Right hindlimb (tissue), 1 donor: ENCODE measurements at regions not wholly inside any gene's neighbourhood (a gene's known extent, or its start where the extent isn't known, plus 50 kb on each side); places are given as distances from the start of the nearest gene placed in this dataset.

Experiments
- DNase-seq: peaks from one replicate; pipeline ENCODE4 v3.0.0-alpha.2; 2018

DNA sequence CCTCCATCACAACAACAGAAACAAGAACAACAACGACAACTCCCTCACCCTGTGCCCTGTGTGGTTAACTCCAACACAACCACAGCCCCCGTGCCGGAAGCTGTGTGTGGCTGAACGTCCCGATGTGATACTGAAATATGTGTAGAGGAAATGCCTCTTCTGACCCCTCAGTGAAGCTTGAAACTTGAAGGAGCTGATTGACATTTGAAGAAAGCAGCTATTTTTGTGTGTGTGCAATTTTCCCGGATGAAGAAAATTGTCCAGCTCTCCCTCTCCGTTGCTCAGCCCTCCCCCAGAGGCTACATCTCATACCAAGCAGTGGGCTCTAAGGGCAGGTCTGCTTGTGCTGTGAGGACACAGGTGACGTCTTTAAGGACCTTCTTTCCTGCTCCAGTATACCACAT is 173.8 kb downstream of the ICOS start:
- peak; percentile 51 for DNase-seq

DNA sequence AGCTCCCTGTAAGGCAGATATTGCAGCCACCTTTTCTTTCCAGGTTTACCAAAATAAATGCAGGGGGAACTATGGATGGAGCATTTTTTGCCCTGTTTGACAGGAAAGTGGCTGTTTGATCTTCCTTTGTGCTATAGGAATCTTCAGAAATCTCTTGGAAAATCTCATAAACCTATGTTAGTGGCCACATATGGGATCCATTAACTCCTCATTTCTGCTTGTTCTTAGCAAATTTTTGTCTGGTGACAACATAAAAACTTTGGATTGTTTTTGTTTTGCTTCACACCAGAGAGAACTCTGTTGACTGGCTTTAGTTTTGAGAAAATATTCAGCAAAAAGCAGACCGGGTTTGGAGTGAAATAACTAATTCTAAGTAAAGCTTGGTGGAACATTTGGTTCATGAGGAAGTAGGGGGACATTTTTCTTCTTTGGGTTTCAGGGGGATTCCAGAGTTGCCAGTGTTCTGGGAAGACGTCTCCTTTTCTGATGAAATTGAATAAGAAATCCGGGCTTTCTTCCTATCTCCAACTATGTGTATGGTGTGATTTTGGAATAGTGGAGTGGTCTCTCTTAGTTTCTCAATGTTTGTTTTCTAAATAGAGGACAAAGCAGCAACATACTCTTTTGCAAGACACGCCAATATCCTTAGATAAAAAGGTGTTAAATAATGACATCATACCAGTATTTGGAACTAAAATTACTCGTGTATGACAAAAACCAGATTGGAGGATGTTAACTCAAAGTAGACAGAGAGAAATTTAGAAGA is 174.4 kb downstream of the ICOS start:
- DNase-seq = no peak

DNA sequence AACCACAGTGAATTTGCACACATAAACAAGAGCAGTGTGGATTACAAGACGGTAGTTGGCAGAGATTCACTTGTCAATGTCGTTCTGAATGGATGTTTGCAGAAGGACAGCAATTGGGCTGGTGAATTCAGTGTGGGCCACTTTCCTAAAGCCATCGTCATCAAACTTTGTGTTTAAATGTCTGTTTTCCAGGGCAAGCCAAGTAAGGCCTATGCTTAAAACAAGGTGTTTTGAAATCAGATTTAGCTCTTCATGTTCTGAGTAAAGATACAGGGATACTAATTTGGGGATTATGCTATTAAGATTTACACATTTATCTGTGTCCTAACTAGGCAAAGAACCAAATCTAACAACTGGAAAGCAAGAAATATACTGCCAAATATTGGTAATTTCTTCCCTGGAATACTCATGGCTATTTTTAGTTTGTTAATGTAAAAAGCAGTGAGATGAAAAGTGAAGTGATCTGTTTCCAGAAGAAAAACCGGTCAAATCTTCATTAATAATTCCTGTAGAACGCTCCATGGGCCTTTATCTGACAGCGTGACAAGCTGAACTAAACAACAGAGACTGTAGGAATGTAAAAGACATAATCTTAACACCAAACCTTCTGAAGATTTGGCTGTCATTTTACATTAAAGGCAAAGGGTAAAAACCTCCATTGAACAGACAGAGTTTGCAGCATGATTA is 175.7 kb downstream of the ICOS start:
- DNase-seq = peak; percentile 29

DNA sequence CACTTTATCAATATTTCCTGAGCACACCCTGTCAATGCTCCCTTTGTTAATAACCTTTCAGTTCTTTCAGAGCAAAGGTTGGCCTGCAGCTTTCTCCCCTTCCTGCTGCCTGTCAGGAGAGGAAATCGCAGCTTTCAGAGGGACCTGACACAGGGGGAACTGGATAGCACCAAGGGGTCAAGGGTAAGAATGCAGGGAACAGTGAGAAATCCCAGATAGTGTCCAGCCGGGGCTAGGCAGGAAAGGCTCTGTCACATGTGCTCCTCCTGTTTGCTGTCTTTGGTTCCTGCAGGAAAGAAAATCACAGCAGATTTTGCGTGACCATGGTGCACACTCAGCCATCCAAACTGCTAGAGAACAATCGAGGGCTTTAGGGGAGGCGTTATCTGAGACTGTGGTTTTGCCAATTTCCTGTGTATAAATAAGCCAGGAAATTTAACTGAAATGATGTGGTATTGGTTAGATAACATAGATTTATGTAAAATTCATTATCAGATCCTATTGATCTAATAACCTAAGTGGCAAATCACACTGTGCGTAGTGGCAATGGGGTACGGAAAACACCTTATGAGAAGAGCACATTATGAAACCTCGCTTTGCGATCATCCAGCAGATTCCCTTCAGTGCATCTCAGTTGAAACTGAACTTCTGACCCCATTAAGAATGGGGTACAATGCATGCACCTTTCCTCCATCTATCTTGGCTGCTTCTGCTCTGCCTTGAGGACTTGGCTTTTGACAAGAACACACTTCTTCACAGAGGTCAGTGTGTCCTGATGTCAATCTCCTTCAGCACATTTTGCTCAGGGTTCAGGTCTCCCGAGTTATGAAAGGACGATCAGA is 178.0 kb downstream of the ICOS start:
- DNase-seq = peak; percentile 28

DNA sequence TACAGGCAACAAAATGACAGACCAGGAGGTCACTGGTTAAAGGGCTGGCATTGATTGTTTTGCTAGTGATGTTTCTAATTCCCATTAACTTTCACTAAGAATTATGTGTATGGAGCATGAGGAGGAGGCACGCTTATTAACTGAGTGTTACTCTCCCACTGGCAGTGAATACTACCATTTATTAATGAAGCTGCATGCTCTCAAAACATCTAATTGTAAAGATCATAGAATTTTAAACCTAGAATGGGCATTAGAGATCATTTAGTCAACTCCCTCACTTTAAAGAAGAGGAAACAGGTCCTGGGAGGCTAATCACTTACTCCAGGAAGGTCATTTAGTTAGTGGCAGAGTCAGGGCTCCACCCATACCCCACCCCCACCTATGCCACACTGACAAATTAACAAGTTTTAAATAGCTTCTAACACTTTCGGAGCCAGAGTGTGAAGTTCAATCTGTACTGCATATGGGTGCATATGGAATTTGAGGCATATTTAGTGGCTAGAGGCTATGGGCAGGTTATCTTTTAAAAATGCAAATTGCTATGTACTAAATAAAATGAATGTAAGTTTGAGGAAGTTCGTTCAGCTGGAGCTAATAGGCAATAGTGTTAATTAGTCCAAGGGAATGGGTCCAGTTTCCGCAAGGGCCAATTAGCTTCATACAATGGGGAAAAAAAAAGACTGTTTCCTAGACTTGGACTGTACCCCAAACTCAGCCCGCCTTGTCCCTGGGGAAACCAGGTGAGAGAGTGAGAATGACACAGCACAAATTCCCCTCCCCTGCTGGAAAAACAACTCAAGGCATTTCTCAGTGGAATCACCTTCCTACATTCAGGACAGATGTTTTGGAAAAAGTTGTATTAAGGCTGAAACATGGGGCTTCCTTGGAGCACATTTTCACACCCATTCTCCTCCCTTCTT is 178.8 kb downstream of the ICOS start:
- no peak for DNase-seq

DNA sequence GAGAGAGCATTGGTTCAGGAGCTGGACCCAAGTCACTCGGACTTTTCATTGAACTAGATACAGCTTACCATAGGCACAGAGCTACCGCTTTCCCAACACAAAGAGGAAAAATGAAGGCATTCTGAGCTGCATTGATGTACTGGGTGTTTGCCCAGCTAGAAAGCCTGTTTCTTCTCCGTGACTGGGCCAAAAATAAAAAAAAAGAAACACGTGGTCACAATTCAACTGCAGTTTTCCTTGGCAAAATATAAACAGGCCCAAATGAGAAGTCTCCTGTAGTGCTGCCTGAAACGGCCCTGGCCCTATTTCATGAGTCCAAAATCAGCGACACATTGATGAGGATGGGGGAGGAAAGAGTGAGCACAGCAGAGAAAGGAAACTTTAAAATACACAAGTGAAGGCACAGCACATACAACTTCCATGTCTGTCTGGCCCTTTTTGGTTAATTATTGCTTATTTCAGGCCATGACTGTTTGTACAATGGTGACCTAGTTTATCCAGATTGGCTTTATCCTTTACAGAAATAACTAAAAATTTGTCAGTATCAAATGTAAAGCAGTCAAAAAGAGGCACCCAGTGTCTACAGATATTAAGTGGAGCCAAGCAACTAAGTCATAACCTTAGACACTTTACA is 179.7 kb downstream of the ICOS start:
- peak; percentile 28 for DNase-seq

DNA sequence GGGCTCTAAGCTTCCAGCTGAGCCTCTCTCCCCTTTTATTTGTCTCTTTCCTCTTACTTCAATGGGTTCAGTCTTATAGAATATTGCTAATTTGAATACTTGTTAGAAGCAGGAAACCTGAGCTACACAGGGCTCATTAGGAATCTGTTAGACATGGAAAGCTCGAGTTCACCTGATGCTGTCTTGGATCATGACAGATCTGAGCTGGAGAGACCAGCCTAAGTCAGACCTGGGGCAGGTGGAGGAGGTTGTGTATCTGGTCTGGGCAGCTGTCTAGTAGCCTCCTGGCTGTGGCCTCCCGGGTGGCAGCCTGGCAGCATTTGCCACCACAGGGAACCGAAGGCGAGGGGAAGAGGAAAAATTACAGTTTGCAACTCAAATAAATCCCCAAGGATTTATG is 185.9 kb downstream of the ICOS start:
- no peak for DNase-seq

DNA sequence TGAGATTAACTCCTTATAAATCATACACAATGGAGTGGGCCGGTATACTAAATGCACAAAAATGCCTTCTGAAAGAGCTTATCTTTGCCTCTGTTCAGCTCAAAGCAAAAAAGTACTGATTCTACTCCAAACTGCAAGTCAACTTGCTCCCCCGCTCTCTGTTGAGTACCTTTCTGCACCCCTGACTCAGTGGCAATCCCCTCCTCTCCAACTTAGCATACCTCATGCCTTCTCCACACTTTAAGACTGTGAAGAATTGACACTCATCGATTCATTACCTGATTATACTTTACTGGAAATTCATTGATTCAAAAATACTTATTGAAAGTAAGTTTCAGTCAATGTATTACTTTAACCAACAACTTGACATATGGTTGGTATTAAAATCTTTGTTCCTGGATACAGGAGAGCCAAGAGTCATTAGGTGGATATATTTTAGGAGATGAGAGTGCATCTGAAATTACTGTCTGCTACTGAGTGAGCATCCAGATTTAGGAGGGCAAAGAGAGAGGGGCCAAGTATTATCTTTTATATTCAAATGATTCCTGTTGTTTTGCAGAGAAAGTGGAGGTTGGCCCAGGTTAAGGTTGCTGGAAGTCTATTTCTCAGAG is 187.7 kb downstream of the ICOS start:
- DNase-seq = no peak

DNA sequence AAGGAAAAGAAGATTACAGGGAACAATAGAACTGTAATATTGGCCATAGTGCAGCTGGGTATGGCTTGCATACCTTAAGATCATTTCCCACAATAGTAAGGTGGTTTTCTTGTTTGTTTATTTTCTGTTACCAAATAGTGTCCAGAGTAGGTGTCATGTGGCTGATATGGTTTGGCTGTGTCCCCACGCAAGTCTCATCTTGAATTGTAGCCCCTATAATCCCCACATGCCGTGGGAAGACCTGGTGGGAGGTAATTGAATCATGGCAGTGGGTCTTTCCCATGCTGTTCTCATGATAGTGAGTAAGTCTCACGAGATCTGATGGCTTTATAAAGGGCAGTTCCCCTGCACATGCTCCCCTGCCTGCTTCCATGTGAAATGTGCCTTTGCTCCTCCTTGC is 190.1 kb downstream of the ICOS start:
- no peak for DNase-seq

DNA sequence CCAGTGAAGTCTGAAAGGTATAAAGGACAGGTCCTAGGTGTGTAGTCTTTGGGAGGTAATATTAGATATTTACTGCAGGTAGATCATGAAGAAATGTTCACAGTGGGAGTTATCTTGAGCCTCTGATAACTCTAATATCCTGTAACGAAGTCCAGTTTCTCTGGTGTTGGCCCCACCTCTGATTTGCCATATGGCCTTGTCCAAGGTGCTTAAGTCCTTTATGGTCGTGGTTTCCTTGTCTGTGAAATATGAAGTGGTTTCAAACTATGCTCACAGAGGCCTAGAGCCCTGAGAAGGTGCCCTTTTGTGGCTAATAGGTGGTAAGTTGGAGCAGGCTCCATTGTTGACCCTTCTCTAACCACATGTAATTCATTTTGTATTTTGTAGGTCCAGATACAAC is 190.7 kb downstream of the ICOS start:
- no peak for DNase-seq

DNA sequence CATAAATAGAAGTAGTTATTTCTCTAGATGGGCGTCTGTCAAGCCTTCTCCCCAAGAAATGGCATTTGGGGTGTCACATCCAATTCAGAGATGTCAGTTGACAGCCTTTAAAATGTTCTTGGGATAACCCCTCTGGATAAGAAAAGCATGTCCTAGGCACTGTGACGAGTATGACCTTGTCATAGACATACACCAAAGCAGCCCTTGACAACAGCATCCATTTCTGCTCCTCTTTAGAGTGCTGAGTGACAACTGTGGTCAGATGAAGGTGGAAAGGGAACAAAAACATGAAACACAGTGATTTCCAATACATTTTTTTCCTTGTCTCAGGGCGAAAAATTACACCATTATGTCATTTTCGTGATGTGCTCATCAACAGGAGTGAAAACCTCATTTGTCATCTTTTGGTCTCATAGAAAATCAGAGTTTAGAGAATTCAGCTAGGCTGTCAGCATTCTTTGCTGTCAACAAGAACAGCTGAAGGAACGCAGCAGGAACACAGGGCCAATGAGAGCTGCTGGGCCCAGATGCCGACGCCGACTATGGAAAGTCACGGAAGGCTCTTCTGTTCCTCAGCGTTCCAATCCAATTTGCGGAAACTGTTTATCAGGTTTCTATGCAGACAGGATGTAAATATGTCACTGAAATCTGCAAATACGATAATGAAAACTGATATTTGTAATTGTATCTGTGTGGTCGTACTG is 193.2 kb downstream of the ICOS start:
- DNase-seq = no peak

DNA sequence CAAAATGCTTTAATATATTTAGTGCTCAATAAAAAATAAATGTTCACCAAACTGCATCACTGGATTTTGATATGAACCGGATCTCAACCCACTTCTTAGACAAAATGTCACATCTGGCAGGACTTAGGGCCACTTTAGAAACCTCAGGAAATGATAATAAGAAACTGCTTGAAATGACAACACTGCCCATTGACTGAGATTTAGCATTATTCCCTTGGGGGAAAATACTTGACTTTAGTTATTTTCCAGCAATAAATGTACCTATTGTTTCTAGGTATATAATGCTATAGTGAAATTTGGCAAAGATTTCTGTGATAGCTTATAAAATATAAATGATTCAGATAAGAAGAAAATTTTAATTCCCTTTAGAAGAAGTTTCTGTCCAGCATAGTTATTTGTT is 195.1 kb downstream of the ICOS start:
- no peak for DNase-seq

DNA sequence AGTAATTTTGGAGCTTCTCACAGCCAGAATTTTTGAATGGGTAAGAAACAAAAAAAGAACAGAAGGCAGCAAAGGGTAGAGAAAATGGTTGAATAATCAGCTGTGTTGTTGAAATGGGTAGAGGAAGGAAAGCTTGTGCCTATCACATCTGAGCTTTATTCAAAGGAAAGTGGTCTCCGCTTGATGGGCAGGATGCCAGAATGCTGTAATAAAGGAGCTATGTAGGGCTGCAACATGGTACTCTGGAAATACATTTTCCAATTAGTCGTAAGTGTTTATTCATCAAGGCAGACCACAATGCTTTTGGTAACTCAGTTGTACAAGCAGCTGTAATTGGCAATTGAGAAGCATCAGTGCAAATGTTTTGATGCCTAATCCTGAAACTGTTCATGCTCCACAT is 196.9 kb downstream of the ICOS start:
- no peak for DNase-seq

DNA sequence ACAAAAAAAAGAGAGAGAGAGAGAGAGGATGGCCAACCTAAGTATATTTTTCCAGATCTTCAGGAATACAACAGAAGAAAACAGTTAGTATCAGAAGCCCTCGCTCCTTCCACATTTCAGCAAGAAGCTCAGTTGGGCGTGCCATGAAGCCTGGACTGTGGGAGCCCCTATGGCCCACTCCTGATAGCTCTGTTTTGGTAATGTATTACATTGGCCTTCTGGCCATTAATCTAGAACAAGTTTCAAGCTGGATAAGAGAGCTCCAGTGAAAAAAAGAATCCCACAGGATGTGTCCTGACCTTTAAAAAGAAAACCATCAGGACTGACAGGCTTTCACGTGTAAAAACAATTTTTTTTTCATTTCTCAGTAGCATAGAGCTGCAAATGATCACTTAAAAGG is 197.9 kb downstream of the ICOS start:
- DNase-seq = no peak

DNA sequence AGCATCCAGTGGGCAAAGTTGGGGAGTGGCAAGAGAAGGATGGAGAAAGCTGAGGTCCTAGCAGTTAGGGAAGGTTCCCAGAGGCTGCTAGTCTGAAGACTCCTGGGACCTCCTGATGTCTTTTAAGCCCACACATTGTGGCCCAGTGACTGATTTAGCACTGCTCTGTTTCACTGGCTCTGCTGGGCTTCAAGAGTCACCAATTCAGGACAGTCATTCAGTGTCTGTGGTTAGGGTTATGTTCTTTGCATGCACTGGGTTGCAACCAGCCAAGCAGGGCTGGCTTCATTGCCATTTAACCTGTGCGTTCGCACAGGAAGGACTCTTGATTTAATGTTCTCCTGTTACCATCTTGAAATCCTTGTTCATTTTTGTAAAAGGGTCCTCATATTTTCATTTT is 199.2 kb downstream of the ICOS start:
- DNase-seq = no peak

DNA sequence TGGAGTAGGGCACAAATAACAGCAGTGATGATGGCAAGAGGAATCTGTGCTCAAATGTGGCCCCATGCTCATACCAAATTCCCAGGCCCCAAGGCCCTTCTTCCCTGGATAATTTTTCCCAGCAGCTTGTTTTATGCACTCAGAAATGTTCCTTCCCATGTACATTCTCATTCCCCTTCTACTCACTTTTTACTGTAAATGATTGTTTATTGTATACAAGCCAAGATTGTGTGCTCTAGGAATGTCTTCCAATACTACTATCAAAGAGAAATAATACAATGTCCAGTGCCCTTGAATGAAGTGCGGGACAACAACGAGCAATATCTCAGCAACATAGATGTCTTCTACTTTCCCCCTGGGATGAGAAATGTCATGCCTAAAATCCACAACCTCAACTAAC is 201.6 kb downstream of the ICOS start:
- no peak for DNase-seq

DNA sequence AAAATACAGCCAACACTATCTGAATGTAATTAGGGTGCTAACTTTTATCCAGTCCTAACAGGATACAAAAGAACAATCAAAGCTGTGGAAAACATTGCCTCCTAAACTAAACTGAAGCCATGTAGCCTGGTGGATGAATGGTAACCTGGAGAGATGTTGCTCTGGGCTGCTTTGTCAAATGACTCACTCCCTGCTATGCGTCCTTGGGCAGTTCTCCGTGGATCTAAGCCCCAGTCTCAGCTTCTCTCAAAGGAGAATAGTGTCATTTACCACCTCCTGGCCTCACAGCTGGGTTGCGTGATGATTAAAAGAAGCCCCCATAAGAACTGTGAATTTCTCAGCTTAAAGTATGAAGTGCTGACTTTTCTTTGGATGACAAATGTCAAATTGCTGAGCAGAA is 203.7 kb downstream of the ICOS start:
- DNase-seq = no peak

DNA sequence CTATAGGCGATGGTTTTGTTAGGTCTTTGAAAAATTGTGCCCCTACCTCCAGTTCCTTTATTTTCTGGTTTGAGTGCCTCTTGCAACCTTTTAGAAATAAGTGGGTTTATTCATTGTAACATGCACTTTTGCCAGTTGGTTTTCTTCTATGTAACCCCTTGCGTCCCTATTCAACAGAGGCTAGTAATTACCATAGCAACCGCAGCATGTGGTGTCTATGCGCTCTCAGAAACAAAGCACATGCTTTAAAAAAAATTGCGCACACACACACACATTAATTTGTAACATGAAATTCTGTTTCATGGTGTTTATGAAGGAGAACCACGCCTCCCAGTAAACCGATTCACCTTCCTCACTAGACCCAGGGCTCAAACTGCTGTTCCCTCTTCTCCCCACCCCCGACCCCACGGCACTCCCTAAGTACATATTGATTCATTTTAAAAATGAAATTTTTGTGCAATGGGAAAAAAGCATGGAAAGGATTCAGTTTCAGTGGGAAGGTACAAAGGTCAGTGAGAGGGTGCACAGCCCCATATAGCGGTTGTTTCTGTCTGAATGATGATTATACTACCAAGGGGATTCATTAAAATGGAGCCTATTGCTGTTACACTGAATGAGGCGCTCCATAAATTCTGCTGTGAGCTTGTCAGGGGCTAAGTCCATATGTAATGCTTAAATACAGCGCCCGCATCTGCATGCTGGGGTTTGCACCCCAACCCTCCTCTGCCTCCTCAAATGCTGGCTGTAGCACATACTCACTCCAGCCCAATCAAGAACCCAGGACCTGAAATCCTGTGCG is 206.9 kb downstream of the ICOS start:
- no peak for DNase-seq

DNA sequence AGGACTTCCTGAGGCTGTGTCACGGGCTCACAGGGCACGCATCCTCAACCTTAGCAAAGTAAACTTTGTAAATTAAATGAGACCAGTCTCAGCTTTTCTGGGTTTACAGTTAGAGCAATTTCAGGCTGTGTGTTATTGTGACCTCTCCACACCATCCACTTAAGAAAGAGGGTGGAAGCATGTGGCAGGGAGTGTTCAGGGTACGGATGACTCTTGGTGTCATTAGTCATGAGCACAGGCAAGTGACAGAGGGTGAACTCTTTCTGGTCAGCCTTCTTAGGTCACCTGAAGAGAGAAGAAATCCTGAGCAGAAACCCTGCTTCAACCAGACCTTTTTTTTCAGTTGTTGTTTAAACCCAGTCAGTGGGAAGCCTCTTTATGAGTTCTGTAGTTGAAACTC is 207.9 kb downstream of the ICOS start:
- no peak for DNase-seq

DNA sequence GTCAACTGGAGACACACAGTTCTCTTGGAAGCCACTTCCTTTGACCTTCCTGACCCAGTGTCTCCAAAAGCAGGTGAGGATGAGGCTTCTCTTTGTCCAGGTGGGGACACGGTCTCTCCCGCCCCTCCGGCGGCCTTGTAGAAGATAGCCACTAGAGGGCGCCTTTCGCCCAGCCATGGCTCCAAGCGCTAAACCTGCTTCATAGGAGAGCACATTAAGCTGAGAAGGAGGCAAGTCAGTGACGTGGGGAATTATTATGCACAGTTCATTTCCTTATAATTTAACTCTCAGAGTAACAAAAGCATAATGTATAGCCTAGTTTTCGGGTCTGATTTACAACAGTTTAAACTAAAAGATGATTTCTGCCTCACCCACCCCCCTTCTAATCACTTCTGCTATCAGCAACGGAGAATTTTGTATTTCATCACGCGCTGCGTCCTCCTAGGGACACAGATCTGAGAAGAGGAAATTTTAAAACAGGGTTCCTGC is 208.7 kb downstream of the ICOS start:
- peak; percentile 83 for DNase-seq
